CD4-positive, alpha-beta memory T cell (primary cell): ENCODE measurements at regions not wholly inside any gene's neighbourhood (a gene's known extent, or its start where the extent isn't known, plus 50 kb on each side); places are given as distances from the start of the nearest gene placed in this dataset.
A peak's percentile ranks its signal among the peaks of the same experiment; 100 is the strongest.

ENCODE experiments used
- CTCF ChIA-PET: fragments of 350-600 bp; sonication (Branson Sonifier 250); formaldehyde crosslinking; loops from one replicate; lab custom pipeline; 2021; ENCODE audit warnings: inconsistent platforms; ENCODE audit not compliant: partially characterized antibody; lab: Charles Lee
- POLR2A ChIA-PET: fragments of 350-600 bp; sonication (Branson Sonifier 250); formaldehyde crosslinking; loops from one replicate; lab custom pipeline; 2021; ENCODE audit not compliant: partially characterized antibody; lab: Charles Lee
- DNase-seq, 5 donors: peaks; one replicate each; pipeline versions ENCODE4 v3.0.0 to v3.0.0-alpha.2; 2020 to 2022; ENCODE audit warnings: mixed read lengths in 1 of 5
- H3K27ac ChIP-seq: one replicate; pipeline ENCODE4 v1.7.0; 2013; ENCODE audit warnings: low read depth, low read length
- H3K27me3 ChIP-seq: 2 replicates; pipeline ENCODE4 v1.7.0; 2013; ENCODE audit warnings: mild to moderate bottlenecking, low read length, moderate library complexity; ENCODE audit not compliant: insufficient read depth
- H3K36me3 ChIP-seq: 2 replicates; pipeline ENCODE4 v1.7.0; 2013; ENCODE audit warnings: mild to moderate bottlenecking, low read length, moderate library complexity; ENCODE audit not compliant: insufficient read depth
- H3K4me1 ChIP-seq: 2 replicates; pipeline ENCODE4 v1.7.0; 2013; ENCODE audit warnings: mild to moderate bottlenecking, low read length, moderate library complexity; ENCODE audit not compliant: insufficient read depth
- H3K4me3 ChIP-seq, 2 donors: one replicate each; pipeline ENCODE4 v1.7.0; 2013; ENCODE audit warnings: low read length in 2 of 2, mild to moderate bottlenecking in 1 of 2
- H3K9me3 ChIP-seq, 2 donors: one replicate each; pipeline ENCODE4 v1.7.0; 2013; ENCODE audit warnings: low read length in 2 of 2, control low read depth in 1 of 2; ENCODE audit not compliant: control insufficient read depth in 1 of 2
- H3K27ac Mint-ChIP-seq, 7 donors: one replicate each; pipeline ENCODE4 v1.8.0; 2020 to 2021; ENCODE audit warnings: mixed read lengths in 7 of 7, mild to moderate bottlenecking in 6 of 7, inconsistent platforms in 3 of 7, moderate library complexity in 3 of 7
- H3K27me3 Mint-ChIP-seq, 2 donors: one replicate each; pipeline ENCODE4 v1.8.0; 2020 to 2021; ENCODE audit warnings: mixed read lengths in 2 of 2
- H3K36me3 Mint-ChIP-seq, 2 donors: one replicate each; pipeline ENCODE4 v1.8.0; 2020 to 2021; ENCODE audit warnings: mixed read lengths in 2 of 2, inconsistent platforms in 1 of 2, mild to moderate bottlenecking in 1 of 2
- H3K4me1 Mint-ChIP-seq, 4 donors: one replicate each; pipeline ENCODE4 v1.8.0; 2020 to 2021; ENCODE audit warnings: mixed read lengths in 4 of 4, mild to moderate bottlenecking in 1 of 4
- H3K4me3 Mint-ChIP-seq, 8 donors: one replicate each; pipeline ENCODE4 v1.8.0; 2020 to 2021; ENCODE audit warnings: mixed read lengths in 8 of 8, mild to moderate bottlenecking in 7 of 8, moderate library complexity in 6 of 8, inconsistent platforms in 3 of 8
- H3K9me3 Mint-ChIP-seq, 8 donors: one replicate each; pipeline ENCODE4 v1.8.0; 2020 to 2021; ENCODE audit warnings: mixed read lengths in 8 of 8, mild to moderate bottlenecking in 5 of 8, inconsistent platforms in 3 of 8, moderate library complexity in 1 of 8
- intact Hi-C: fragments of 100-400 bp; cut with micrococcal nuclease; formaldehyde crosslinking; loops from one replicate; pipeline ENCODE4 v1.15.1; 2023

DNA sequence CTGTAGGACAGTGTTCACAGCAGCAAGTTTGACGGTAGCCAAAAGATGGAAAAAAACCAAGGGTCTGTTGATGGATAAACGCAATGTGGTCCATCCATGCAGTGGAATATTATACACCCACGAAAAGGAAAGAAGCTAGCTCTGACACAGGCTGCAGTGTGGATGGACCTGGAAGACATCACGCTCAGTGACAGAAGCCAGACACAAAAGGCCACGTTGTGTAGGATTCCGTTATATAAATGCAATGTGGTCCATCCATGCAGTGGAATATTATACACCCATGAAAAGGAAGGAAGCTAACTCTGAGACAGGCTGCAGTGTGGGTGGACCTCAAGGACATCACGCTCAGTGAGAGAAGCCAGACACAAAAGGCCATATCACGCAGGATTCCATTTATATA, 105.5 kb upstream of the SHOX start:
- no peaks in the 10 kb centered on the region for H3K27me3 ChIP-seq
- ChIA-PET POLR2A (no interaction called here), CTCF (no interaction called here)
- H3K4me3 ChIP-seq = no peak overlapping the region
- no peak overlapping the region for H3K4me3 Mint-ChIP-seq
- H3K9me3 Mint-ChIP-seq = peaks cover 0 to 30% (median 7%) of the 10 kb centered on the region in 8 donors
- intact Hi-C loops = no loop called here
- H3K27ac Mint-ChIP-seq = no peak overlapping the region
- no peaks in the 10 kb centered on the region for H3K9me3 ChIP-seq
- no peak overlapping the region for H3K27ac ChIP-seq
- no peaks in the 10 kb centered on the region for H3K27me3 Mint-ChIP-seq
- H3K36me3 Mint-ChIP-seq = no peaks in the 10 kb centered on the region
- no peak for DNase-seq
- peaks cover 0 to 3% (median 0%) of the 10 kb centered on the region in 4 donors for H3K4me1 Mint-ChIP-seq
- no peaks in the 10 kb centered on the region for H3K36me3 ChIP-seq
- H3K4me1 ChIP-seq = no peaks in the 10 kb centered on the region

- no peaks in the 10 kb centered on the region for H3K9me3 ChIP-seq
- CTCF ChIA-PET = no interaction called here
Measured at GRCh38 chrX:526295-527224, 104.0 kb upstream of the SHOX start.

GRCh38 chrX:530726-531610, 99.6 kb upstream of the SHOX start:
- no peaks in the 10 kb centered on the region for H3K4me1 ChIP-seq
- H3K27ac Mint-ChIP-seq = no peak overlapping the region
- peaks cover 1 to 29% (median 6%) of the 10 kb centered on the region in 8 donors for H3K9me3 Mint-ChIP-seq
- H3K27me3 Mint-ChIP-seq = no peaks in the 10 kb centered on the region
- H3K4me3 Mint-ChIP-seq = no peak overlapping the region
- POLR2A ChIA-PET = no interaction called here
- H3K4me1 Mint-ChIP-seq = peaks cover 0 to 3% (median under 1%) of the 10 kb centered on the region in 4 donors
- H3K36me3 Mint-ChIP-seq = no peaks in the 10 kb centered on the region
- no peaks in the 10 kb centered on the region for H3K36me3 ChIP-seq
- no peak overlapping the region for H3K4me3 ChIP-seq
- CTCF ChIA-PET = no interaction called here
- intact Hi-C loops = no loop called here
- no peak overlapping the region for H3K27ac ChIP-seq
- no peaks in the 10 kb centered on the region for H3K27me3 ChIP-seq
- H3K9me3 ChIP-seq = no peaks in the 10 kb centered on the region
- DNase-seq = no peak

More at GRCh38 chrX:526295-527224, 104.0 kb upstream of the SHOX start:
- Mint-ChIP-seq H3K4me3 (no peak overlapping the region), H3K27ac (no peak overlapping the region), H3K36me3 (no peaks in the 10 kb centered on the region), H3K9me3 (peaks cover 0 to 28% (median 7%) of the 10 kb centered on the region in 8 donors), H3K27me3 (no peaks in the 10 kb centered on the region), H3K4me1 (peaks cover 0 to 3% (median under 1%) of the 10 kb centered on the region in 4 donors)
- DNase-seq = peak in 1 of 5 donors; percentile 5
- Histone ChIP-seq H3K4me1 (no peaks in the 10 kb centered on the region), H3K27ac (no peak overlapping the region), H3K4me3 (no peak overlapping the region), H3K27me3 (no peaks in the 10 kb centered on the region), H3K36me3 (no peaks in the 10 kb centered on the region)
- intact Hi-C loops = no loop called here
- POLR2A ChIA-PET = no interaction called here

DNA sequence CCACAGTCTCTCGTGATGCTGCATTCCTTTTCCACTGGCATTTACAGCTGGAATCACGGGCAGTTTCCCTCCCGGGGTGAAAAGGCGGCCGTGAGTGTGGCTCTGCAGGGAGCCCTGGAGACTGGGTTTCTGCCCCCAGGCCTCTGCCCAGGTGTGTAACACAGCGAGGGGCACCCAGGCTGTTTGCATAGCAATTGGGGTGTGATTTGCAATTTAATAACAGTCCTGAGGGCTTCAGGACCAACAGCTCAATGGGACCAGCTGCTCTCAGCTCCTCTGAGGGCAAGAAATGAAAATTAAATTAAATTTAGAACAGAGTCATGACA, 99.0 kb upstream of the SHOX start:
- Mint-ChIP-seq H3K36me3 (no peaks in the 10 kb centered on the region), H3K27ac (no peak overlapping the region), H3K4me3 (no peak overlapping the region), H3K9me3 (peaks cover under 1 to 22% (median 2%) of the 10 kb centered on the region in 8 donors), H3K27me3 (no peaks in the 10 kb centered on the region), H3K4me1 (peaks cover 0 to 2% (median 0%) of the 10 kb centered on the region in 4 donors)
- Histone ChIP-seq H3K4me1 (no peaks in the 10 kb centered on the region), H3K27me3 (no peaks in the 10 kb centered on the region), H3K9me3 (no peaks in the 10 kb centered on the region), H3K27ac (no peak overlapping the region), H3K36me3 (no peaks in the 10 kb centered on the region), H3K4me3 (no peak overlapping the region)
- no peak for DNase-seq
- ChIA-PET POLR2A (no interaction called here), CTCF (no interaction called here)
- intact Hi-C loops = no loop called here

DNA sequence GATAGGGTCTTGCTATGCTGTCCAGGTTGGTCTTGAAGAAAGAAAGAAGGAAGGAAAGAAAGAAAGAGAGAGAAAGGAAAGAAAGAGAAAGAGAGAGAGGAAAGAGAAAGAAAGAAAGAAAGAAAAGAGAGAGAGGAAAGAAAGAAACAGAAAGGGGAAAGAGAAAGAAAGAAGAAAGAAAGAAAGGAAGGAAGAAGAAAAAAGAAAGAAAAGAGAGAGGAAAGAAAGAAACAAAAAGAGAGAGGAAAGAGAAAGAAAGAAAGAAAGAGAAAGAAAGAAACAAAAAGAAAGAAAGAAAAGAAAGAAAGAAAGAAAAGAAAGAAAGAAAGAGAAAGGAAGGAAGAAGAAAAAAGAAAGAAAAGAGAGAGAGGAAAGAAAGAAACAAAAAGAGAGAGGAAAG, 95.8 kb upstream of the SHOX start:
- intact Hi-C loops = no loop called here
- H3K27ac Mint-ChIP-seq = no peak overlapping the region

DNA sequence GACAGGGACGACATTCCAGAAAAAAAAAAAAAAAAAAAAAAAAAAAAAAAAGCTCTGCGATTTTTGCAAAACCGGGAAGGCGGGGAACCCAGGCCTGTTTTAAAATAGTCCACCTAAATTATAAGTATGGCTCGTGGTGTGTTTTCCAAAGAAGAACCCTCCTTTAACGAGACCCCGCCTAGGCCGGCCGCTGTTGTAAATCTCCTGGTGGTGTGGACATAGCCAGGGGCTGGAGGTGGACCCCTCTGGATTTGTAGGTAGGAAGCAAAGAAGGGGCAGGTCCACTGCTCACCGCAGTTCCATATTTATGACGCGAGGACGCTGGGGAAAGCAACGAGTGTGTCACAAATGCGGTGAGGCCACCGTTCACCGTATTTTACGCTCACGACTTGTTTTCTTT, 94.0 kb upstream of the SHOX start:
- no peak for DNase-seq
- H3K4me1 Mint-ChIP-seq = no peaks in the 10 kb centered on the region
- intact Hi-C loops = no loop called here
- no peaks in the 10 kb centered on the region for H3K27me3 Mint-ChIP-seq
- Histone ChIP-seq H3K9me3 (no peaks in the 10 kb centered on the region), H3K36me3 (no peaks in the 10 kb centered on the region), H3K4me3 (no peak overlapping the region), H3K27ac (no peak overlapping the region), H3K27me3 (no peaks in the 10 kb centered on the region), H3K4me1 (no peaks in the 10 kb centered on the region)
- H3K9me3 Mint-ChIP-seq = peaks cover 0 to 18% (median 2%) of the 10 kb centered on the region in 8 donors
- ChIA-PET CTCF (no interaction called here), POLR2A (no interaction called here)
- peaks cover 0 to 2% of the 10 kb centered on the region in 2 donors for H3K36me3 Mint-ChIP-seq
- no peak overlapping the region for H3K4me3 Mint-ChIP-seq
- no peak overlapping the region for H3K27ac Mint-ChIP-seq

More for the DNA sequence above, 95.8 kb upstream of the SHOX start:
- H3K9me3 Mint-ChIP-seq = peaks cover 0 to 20% (median 2%) of the 10 kb centered on the region in 8 donors
- no peaks in the 10 kb centered on the region for H3K36me3 Mint-ChIP-seq
- no peak for DNase-seq
- Histone ChIP-seq H3K4me1 (no peaks in the 10 kb centered on the region), H3K9me3 (no peaks in the 10 kb centered on the region), H3K36me3 (no peaks in the 10 kb centered on the region), H3K4me3 (no peak overlapping the region), H3K27me3 (no peaks in the 10 kb centered on the region), H3K27ac (no peak overlapping the region)
- H3K4me1 Mint-ChIP-seq = peaks cover 0 to 2% (median 0%) of the 10 kb centered on the region in 4 donors
- POLR2A ChIA-PET = no interaction called here
- H3K27me3 Mint-ChIP-seq = no peaks in the 10 kb centered on the region
- H3K4me3 Mint-ChIP-seq = no peak overlapping the region
- CTCF ChIA-PET = no interaction called here

DNA sequence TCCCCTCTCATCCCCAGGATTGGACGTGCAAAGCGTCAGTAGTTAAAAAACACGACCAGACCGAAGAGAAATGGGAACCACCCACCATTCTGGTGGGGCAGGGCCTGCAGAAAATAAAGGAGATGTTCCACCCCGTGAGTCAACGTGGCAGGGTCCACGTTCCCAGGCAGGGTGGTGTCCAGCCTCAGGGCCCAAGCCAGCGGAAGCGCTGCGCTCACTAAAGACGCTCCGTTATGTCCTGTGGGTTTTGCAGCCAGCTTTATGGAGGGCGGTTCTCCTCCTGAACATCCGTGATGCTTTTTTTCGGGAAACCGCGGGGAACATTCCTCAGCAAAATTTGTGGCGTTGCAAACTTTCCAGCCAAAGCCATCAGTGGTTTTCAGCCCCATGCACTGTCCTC, 93.4 kb upstream of the SHOX start:
- ChIA-PET CTCF (no interaction called here), POLR2A (no interaction called here)
- Mint-ChIP-seq H3K27me3 (no peaks in the 10 kb centered on the region), H3K9me3 (peaks cover 0 to 21% (median 3%) of the 10 kb centered on the region in 8 donors), H3K4me3 (no peak overlapping the region), H3K27ac (no peak overlapping the region), H3K4me1 (no peaks in the 10 kb centered on the region), H3K36me3 (peaks cover 0 to 2% of the 10 kb centered on the region in 2 donors)
- no peak for DNase-seq
- H3K27ac ChIP-seq = no peak overlapping the region
- no peaks in the 10 kb centered on the region for H3K27me3 ChIP-seq
- no peaks in the 10 kb centered on the region for H3K9me3 ChIP-seq
- intact Hi-C loops = no loop called here
- H3K36me3 ChIP-seq = no peaks in the 10 kb centered on the region
- H3K4me1 ChIP-seq = no peaks in the 10 kb centered on the region
- H3K4me3 ChIP-seq = no peak overlapping the region
